Large intestine (tissue), 3 donors: ENCODE measurements at regions not wholly inside any gene's neighbourhood (a gene's known extent, or its start where the extent isn't known, plus 50 kb on each side); places are given as distances from the start of the nearest gene placed in this dataset.

Experiments used
- DNase-seq, 2 donors: peaks; one replicate each; pipeline versions ENCODE4 v3.0.0 to v3.0.0-alpha.2; 2013
- H3K27ac ChIP-seq: one replicate; pipeline ENCODE4 v1.5.1; 2013; ENCODE audit warnings: low read length
- H3K27me3 ChIP-seq: 2 replicates; pipeline ENCODE4 v1.6.1; 2013; ENCODE audit warnings: low read length; ENCODE audit not compliant: control insufficient read depth, insufficient read depth
- H3K36me3 ChIP-seq: 2 replicates; pipeline ENCODE4 v1.6.1; 2013; ENCODE audit warnings: low read length; ENCODE audit not compliant: control insufficient read depth, insufficient read depth
- H3K4me1 ChIP-seq: one replicate; pipeline ENCODE4 v1.6.1; 2013; ENCODE audit warnings: low read length; ENCODE audit not compliant: control insufficient read depth, insufficient read depth
- H3K4me3 ChIP-seq: one replicate; pipeline ENCODE4 v1.5.1; 2013; ENCODE audit warnings: low read length
- H3K9me3 ChIP-seq: one replicate; pipeline ENCODE4 v1.6.1; 2013; ENCODE audit warnings: mild to moderate bottlenecking, low read depth, low read length, moderate library complexity; ENCODE audit not compliant: control insufficient read depth
- WGBS: methylation state at CpG from one replicate; pipeline ENCODE4 v1.1.5; 2013; ENCODE audit warnings: low lambda C conversion rate; ENCODE audit not compliant: insufficient coverage; 5-methylcytosine and 5-hydroxymethylcytosine counted together

- WGBS, result no CpG with 5 or more reads among the region's 1 CpG
- DNase-seq, result no peak
- Histone ChIP-seq H3K4me3 (no peak overlapping the region), H3K9me3 (no peaks in the 10 kb centered on the region), H3K36me3 (no peaks in the 10 kb centered on the region), H3K4me1 (no peaks in the 10 kb centered on the region), H3K27me3 (no peaks in the 10 kb centered on the region), H3K27ac (no peak overlapping the region)
Observed at GRCh38 chr6:18335948-18336347, 51.2 kb upstream of the RNF144B start.

DNA sequence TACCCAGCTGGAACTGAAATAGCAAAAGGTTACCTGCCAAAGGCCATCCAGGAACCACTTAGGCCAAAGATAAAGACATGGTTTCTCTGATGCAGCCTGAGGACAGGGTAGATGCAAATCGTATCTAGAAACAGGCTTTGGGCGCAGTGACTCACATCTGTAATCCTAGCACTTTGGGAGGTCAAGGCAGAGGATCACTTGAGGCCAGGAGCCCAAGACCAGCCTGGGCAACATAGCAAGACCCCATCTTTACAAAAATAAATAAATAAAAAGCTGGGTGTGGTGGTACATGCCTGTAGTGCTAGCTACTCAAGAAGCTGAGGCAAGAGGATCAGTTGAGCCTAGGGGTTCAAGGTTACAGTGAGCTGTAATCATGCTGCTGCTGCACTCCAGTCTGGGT, 52.9 kb upstream of the RNF144B start:
- no peak for DNase-seq
- no peak overlapping the region for H3K27ac ChIP-seq
- no peaks in the 10 kb centered on the region for H3K27me3 ChIP-seq
- no peaks in the 10 kb centered on the region for H3K9me3 ChIP-seq
- WGBS, result no CpG with 5 or more reads among the region's 2 CpGs
- no peaks in the 10 kb centered on the region for H3K4me1 ChIP-seq
- no peaks in the 10 kb centered on the region for H3K36me3 ChIP-seq
- H3K4me3 ChIP-seq, result no peak overlapping the region

DNA sequence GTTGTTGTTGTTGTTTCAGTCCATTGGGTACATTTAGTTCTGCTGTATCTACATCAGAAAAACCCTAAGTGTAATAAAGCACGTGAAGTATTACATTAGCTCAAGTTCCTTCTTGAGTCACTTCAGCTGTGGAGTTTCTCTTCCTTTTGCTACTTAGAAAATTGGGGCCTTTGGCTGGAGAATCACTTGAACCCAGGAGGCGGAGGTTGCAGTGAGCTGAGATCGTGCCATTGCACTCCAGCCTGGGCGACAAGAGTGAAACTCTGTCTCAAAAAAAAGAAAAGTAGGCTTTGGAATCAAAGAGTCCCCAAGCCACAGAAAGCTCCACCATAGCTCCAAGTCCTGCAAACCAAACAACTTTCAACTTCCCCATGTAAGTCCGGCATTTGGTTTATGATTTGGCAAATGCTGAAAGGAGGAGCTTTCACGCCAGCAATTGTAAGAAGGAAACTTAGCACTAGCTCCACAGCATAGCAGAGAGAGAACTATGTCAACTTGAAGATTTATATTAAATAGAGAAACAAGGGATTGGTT, 56.5 kb upstream of the RNF144B start:
- Histone ChIP-seq H3K27me3 (no peaks in the 10 kb centered on the region), H3K4me3 (no peak overlapping the region), H3K36me3 (no peaks in the 10 kb centered on the region), H3K4me1 (no peaks in the 10 kb centered on the region), H3K27ac (no peak overlapping the region), H3K9me3 (no peaks in the 10 kb centered on the region)
- no CpG with 5 or more reads among the region's 6 CpGs for WGBS
- DNase-seq, result no peak

GRCh38 chr6:18329776-18330175, 57.4 kb upstream of the RNF144B start:
- Histone ChIP-seq H3K27ac (no peak overlapping the region), H3K9me3 (no peaks in the 10 kb centered on the region), H3K4me1 (no peaks in the 10 kb centered on the region), H3K27me3 (no peaks in the 10 kb centered on the region), H3K4me3 (no peak overlapping the region), H3K36me3 (no peaks in the 10 kb centered on the region)
- DNase-seq, result no peak
- WGBS, result 17% methylated on average over 1 of the region's 3 CpGs

DNA sequence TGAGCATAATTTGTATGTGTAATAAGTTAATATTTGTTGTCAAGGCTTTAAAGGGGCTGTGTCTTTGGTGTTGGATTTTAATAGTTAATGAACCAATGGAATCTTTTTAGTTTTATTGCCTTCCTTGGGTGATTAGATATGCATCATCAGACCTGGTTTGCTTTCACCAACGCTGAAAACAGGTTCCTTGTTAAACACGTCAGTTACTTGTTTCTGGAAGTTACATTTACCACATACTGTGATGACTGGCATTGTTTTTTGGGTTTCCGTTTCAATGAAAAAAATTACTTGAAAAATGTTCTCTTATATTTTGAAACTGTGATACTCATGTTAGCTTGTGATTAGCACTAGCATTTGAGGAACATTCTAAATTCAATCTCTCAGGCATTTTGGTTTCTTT, 58.6 kb upstream of the RNF144B start:
- Histone ChIP-seq H3K4me1 (no peaks in the 10 kb centered on the region), H3K27ac (no peak overlapping the region), H3K9me3 (no peaks in the 10 kb centered on the region), H3K4me3 (no peak overlapping the region), H3K36me3 (no peaks in the 10 kb centered on the region), H3K27me3 (no peaks in the 10 kb centered on the region)
- DNase-seq, result no peak
- WGBS, result 38% methylated on average over 1 of the region's 3 CpGs

DNA sequence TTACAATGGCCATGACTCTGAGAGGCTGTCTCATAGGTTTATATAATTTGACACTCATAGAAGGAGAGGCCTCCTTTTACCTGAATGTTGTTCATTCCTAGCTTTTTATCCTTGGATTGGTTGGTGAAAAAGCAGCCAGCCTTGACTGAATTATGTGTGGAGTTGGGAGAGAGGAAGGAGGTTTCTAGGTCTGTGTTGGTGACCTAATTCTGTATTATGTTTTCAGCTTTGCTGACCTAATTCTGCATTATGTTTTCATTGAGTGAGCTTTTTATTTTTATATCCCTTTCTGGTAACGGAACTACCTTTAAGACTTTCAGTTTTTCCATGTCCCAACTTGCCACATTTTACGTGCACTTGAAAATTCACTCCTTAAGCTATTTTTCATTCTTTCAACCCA, 59.1 kb upstream of the RNF144B start:
- H3K4me1 ChIP-seq, result no peaks in the 10 kb centered on the region
- H3K36me3 ChIP-seq, result no peaks in the 10 kb centered on the region
- no peaks in the 10 kb centered on the region for H3K27me3 ChIP-seq
- no peaks in the 10 kb centered on the region for H3K9me3 ChIP-seq
- no peak overlapping the region for H3K4me3 ChIP-seq
- H3K27ac ChIP-seq, result no peak overlapping the region
- WGBS, result no CpG with 5 or more reads among the region's 2 CpGs
- no peak for DNase-seq

- DNase-seq, result no peak
- no peaks in the 10 kb centered on the region for H3K36me3 ChIP-seq
- no peaks in the 10 kb centered on the region for H3K9me3 ChIP-seq
- H3K27me3 ChIP-seq, result no peaks in the 10 kb centered on the region
- H3K4me3 ChIP-seq, result no peak overlapping the region
- WGBS, result no CpG with 5 or more reads among the region's 5 CpGs
- no peak overlapping the region for H3K27ac ChIP-seq
- no peaks in the 10 kb centered on the region for H3K4me1 ChIP-seq
Observed at GRCh38 chr6:18327626-18328025, 59.5 kb upstream of the RNF144B start.

DNA sequence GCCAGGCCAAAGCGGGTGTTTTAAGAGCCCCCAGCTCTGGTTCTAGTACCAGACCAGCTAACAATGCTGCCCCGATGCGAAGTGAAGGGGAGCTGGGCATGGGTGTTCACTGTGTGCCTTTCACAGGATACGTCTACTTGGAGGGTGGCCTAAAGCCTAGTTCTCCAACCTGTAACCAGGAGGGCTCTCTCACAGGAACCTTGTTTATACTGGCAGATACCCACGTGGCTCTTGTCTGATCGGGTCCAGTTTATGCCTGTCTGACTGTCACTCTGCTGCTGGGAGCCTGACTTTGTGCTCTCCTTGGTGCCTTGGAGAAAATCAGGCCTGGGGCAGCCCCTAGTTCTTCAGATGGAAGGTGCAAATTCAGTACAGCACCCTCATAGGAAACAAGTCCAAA, 60.2 kb upstream of the RNF144B start:
- H3K4me3 ChIP-seq, result no peak overlapping the region
- no peak overlapping the region for H3K27ac ChIP-seq
- no CpG with 5 or more reads among the region's 6 CpGs for WGBS
- no peaks in the 10 kb centered on the region for H3K36me3 ChIP-seq
- no peaks in the 10 kb centered on the region for H3K9me3 ChIP-seq
- DNase-seq, result no peak
- no peaks in the 10 kb centered on the region for H3K4me1 ChIP-seq
- no peaks in the 10 kb centered on the region for H3K27me3 ChIP-seq

DNA sequence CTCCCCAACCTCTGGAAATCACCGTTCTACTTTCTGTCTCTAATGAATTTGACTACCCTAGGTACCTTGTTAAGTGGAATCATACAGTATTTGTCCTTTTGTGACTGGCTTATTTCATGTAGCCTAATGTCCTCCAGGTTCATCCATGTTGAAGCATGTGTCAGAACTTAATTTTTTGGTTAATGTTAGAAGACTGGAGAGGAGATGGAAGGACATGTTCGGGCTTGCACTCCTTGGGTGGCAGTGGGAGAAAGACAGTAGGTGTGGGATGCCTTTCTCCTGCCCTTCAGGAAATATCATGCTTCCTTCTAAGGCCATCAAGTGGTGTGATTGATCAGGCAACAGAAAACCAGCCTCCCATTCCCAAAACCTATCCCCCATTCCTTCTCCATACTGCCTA, 61.1 kb upstream of the RNF144B start:
- no peak overlapping the region for H3K27ac ChIP-seq
- no peaks in the 10 kb centered on the region for H3K27me3 ChIP-seq
- no peak overlapping the region for H3K4me3 ChIP-seq
- no CpG with 5 or more reads among the region's 2 CpGs for WGBS
- no peaks in the 10 kb centered on the region for H3K9me3 ChIP-seq
- no peaks in the 10 kb centered on the region for H3K36me3 ChIP-seq
- no peaks in the 10 kb centered on the region for H3K4me1 ChIP-seq
- no peak for DNase-seq

- no CpG with 5 or more reads among the region's 4 CpGs for WGBS
- no peak for DNase-seq
Observed at GRCh38 chr6:18324706-18325042, 60.3 kb upstream of the DEK start.

DNA sequence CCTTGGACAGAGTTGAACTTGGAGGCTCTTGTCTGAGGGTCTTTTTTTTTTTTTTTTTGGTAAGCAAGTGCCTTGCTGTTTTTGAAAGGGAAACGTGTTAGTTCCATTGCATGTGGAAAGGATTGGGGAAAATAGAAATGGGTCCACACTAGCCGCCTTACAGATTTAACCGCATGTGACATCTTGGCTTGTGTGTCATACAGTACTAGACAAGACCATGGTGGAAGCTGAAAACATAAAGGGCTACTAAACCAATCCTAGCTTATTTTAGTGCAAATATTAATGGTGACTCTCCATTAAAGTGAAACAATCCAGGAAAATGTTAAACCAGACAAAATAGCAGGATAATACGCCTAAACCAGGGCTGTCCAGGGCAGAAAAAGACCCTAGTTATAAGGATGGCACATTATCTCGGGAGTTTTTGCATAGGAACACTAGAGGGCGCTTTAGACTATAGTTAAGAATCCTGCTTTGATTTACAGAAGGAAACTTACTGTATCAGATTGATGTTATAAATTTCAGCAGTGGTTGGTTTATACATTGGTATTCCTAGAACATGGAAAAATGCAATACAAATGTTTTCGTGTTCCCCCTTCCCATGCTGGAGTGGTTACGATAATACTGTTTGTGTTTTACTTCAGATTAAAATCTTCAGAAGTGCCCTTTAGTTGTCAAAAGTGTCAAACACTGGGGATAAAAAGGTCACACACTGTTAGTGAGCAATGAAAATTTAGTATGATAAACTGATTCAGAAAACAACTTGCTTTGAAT, 59.8 kb upstream of the DEK start:
- no CpG with 5 or more reads among the region's 8 CpGs for WGBS
- Histone ChIP-seq H3K27ac (no peak overlapping the region), H3K36me3 (no peaks in the 10 kb centered on the region), H3K4me1 (no peaks in the 10 kb centered on the region), H3K27me3 (no peaks in the 10 kb centered on the region), H3K9me3 (no peaks in the 10 kb centered on the region), H3K4me3 (no peak overlapping the region)
- DNase-seq, result peak; percentile 12 to 34

More at GRCh38 chr6:18324706-18325042, 60.3 kb upstream of the DEK start:
- H3K36me3 ChIP-seq, result no peaks in the 10 kb centered on the region
- H3K4me1 ChIP-seq, result no peaks in the 10 kb centered on the region
- H3K27me3 ChIP-seq, result no peaks in the 10 kb centered on the region
- H3K4me3 ChIP-seq, result no peak overlapping the region
- no peak overlapping the region for H3K27ac ChIP-seq
- no peaks in the 10 kb centered on the region for H3K9me3 ChIP-seq
